ENCODE measurements at regions not wholly inside any gene's neighbourhood (a gene's known extent, or its start where the extent isn't known, plus 50 kb on each side); places are given as distances from the start of the nearest gene placed in this dataset.

- no peak for DNase-seq
- Histone ChIP-seq H3K36me3 (no peaks in the 10 kb centered on the region), H3K9me3 (ENCODE audit: severe bottlenecking) (no peaks in the 10 kb centered on the region), H3K27ac (no peak overlapping the region), H3K4me3 (ENCODE audit: low read depth, low read length) (no peak overlapping the region), H3K27me3 (ENCODE audit: insufficient read depth, low read depth, severe bottlenecking) (no peaks in the 10 kb centered on the region)
- TF ChIP-seq, protein P1, sequence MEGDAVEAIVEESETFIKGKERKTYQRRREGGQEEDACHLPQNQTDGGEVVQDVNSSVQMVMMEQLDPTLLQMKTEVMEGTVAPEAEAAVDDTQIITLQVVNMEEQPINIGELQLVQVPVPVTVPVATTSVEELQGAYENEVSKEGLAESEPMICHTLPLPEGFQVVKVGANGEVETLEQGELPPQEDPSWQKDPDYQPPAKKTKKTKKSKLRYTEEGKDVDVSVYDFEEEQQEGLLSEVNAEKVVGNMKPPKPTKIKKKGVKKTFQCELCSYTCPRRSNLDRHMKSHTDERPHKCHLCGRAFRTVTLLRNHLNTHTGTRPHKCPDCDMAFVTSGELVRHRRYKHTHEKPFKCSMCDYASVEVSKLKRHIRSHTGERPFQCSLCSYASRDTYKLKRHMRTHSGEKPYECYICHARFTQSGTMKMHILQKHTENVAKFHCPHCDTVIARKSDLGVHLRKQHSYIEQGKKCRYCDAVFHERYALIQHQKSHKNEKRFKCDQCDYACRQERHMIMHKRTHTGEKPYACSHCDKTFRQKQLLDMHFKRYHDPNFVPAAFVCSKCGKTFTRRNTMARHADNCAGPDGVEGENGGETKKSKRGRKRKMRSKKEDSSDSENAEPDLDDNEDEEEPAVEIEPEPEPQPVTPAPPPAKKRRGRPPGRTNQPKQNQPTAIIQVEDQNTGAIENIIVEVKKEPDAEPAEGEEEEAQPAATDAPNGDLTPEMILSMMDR (IDR thresholded peaks at IDR 0.05; ENCODE audit: low read depth, low read length), result no peak
These were observed 295.3 kb downstream of the HS3ST3B1 start for GRCh38 chr17:14596224-14596623.

DNA sequence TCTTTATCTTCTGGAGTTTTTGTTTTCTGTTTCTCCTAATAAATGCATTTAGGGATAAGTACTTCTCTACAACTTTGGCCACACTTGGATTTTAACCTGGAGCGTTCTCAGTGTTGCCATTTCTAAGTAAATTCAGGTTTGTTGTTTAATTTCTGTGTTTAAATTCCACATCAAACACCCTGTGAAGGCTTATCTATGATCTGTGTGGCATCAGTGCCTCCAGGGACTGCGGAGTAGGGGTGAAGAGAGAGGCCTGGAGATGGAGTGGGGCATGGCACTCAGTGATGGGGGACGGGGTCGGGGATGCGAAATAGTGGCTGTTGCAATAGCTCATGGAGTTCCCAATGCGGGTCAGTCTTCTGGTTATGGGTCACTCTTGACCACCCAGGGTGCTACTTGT, 294.8 kb downstream of the HS3ST3B1 start:
- no peak overlapping the region for H3K4me3 ChIP-seq (ENCODE audit: low read depth, low read length)
- no peaks in the 10 kb centered on the region for H3K27me3 ChIP-seq (ENCODE audit: insufficient read depth, low read depth, severe bottlenecking)
- no peak overlapping the region for H3K27ac ChIP-seq
- H3K36me3 ChIP-seq, result no peaks in the 10 kb centered on the region
- TF ChIP-seq, protein P1 (IDR thresholded peaks at IDR 0.05; ENCODE audit: low read depth, low read length), result no peak
- no peak for DNase-seq
- H3K9me3 ChIP-seq (ENCODE audit: severe bottlenecking), result no peaks in the 10 kb centered on the region

DNA sequence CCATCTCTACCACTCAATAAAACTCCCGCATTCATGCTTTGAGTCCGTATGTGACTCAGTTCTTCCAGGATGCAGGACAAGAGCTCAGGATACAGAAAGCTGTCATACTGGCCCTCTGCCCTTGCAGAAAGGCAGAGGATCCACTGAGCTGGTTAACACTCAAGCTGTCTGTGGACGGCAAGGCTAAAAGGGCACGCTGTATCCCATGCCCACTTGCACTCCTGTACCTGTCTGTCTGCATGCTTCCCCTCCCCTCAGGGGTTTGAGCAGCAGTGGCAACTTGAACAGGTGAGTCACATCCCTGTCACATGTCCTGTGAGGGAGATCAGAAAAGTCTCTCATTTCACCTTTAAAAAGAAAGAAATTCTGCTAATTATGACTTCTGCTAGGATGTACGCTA, 293.8 kb downstream of the HS3ST3B1 start:
- no peak overlapping the region for H3K27ac ChIP-seq
- H3K36me3 ChIP-seq, result no peaks in the 10 kb centered on the region
- DNase-seq, result no peak
- no peaks in the 10 kb centered on the region for H3K27me3 ChIP-seq (ENCODE audit: insufficient read depth, low read depth, severe bottlenecking)
- no peak overlapping the region for H3K4me3 ChIP-seq (ENCODE audit: low read depth, low read length)
- no peaks in the 10 kb centered on the region for H3K9me3 ChIP-seq (ENCODE audit: severe bottlenecking)
- TF ChIP-seq, protein P1 (IDR thresholded peaks at IDR 0.05; ENCODE audit: low read depth, low read length), result no peak

GRCh38 chr17:14593956-14594355, 293.1 kb downstream of the HS3ST3B1 start:
- DNase-seq, result no peak
- H3K4me3 ChIP-seq (ENCODE audit: low read depth, low read length), result no peak overlapping the region
- TF ChIP-seq, protein P1 (IDR thresholded peaks at IDR 0.05; ENCODE audit: low read depth, low read length), result no peak
- no peak overlapping the region for H3K27ac ChIP-seq
- H3K9me3 ChIP-seq (ENCODE audit: severe bottlenecking), result no peaks in the 10 kb centered on the region
- no peaks in the 10 kb centered on the region for H3K36me3 ChIP-seq
- no peaks in the 10 kb centered on the region for H3K27me3 ChIP-seq (ENCODE audit: insufficient read depth, low read depth, severe bottlenecking)

DNA sequence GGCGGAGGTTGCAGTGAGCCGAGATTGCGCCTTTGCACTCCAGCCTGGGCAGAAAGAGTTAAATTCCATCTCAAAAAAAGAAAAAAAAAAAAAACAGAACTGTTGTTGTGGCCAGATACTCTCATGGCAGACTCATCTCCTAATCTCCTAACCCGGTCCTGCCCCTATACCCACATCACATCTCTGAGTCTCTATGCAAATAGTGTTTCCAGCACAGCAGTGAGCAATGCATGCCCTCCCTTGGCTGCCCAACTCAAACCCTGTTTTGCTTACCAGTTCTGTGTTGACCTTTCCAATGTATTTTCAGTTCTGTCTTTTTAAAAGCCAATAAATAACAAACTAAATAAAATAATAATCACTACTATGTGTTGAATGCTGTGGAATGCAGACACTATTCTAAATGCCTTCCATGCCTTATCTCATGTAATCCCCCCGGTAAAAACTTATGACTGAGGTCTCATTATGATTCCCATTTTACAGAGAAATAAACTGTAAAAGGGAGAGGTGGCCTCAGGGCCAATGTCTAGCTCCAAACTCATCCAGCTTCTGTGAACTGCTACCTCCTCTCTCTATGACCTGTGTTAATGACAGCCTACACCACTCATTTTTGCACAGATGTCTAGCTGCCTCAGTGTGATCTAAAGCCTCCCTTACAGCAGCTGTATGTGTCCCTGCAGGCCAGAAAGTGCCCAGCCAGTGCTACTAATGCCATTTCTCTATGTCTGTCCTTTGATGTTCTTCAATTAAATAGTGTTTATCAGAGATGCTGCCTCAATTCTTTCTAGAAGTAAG, 289.8 kb downstream of the HS3ST3B1 start:
- no peak overlapping the region for H3K4me3 ChIP-seq (ENCODE audit: low read depth, low read length)
- H3K36me3 ChIP-seq, result no peaks in the 10 kb centered on the region
- H3K9me3 ChIP-seq (ENCODE audit: severe bottlenecking), result no peaks in the 10 kb centered on the region
- DNase-seq, result no peak
- TF ChIP-seq, protein P1 (IDR thresholded peaks at IDR 0.05; ENCODE audit: low read depth, low read length), result no peak
- H3K27me3 ChIP-seq (ENCODE audit: insufficient read depth, low read depth, severe bottlenecking), result no peaks in the 10 kb centered on the region
- H3K27ac ChIP-seq, result no peak overlapping the region

- Histone ChIP-seq H3K4me3 (ENCODE audit: low read depth, low read length) (no peak overlapping the region), H3K9me3 (ENCODE audit: severe bottlenecking) (no peaks in the 10 kb centered on the region), H3K27ac (no peak overlapping the region), H3K36me3 (no peaks in the 10 kb centered on the region), H3K27me3 (ENCODE audit: insufficient read depth, low read depth, severe bottlenecking) (no peaks in the 10 kb centered on the region)
- TF ChIP-seq, protein P1 (IDR thresholded peaks at IDR 0.05; ENCODE audit: low read depth, low read length), result no peak
- no peak for DNase-seq
These were observed 284.2 kb downstream of the HS3ST3B1 start for GRCh38 chr17:14585099-14585498.

Data from WERI-Rb-1 (cell line).